ENCODE measurements at regions not wholly inside any gene's neighbourhood (a gene's known extent, or its start where the extent isn't known, plus 50 kb on each side); places are given as distances from the start of the nearest gene placed in this dataset.

DNA sequence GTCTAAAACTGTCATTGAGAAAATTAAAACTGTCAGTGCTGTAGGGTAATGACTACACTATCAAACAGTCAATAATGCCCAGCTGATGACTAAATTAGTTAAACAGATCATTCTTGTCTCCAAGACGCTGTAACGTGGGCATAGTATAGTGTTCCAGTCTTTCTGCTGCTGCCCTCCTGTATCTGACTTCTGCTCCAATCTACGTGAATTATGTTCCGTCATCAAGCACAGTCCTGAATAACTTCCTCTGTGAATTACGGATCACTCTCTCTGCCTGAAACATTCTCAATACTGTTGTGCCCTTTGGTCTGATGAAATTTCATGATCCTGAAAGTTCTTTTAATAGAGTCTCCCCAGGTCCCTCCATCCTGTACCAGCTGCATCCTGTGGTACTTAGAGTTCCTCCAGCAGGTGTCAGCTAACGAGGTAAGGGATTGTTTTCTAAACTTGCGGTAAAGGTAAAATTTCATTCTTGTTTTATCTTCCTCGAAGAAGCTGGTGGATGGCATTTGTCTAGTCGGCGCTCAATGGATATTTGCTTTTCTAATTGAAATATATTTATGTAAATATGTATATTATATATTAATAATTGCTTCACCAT, 393.5 kb upstream of the ADARB2 start:
- DNase-seq: no peak

DNA sequence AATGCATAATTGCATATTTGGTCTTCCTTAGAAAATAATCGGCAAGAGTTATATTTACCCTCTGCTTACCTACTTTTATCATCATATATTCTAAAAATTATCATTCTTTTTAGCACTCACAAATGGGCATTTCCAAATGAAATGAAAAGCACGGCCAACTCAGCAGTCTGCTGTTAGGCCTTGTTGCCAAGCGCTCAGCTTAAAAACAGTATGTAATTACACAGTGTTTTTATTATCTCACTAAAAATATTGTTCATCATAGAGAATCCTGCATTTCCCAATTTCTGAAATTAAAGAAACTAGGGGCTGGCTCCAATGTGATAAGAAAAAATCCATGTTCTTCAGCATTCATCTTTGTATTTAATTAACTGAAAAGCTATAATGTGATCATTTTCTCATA, 391.7 kb upstream of the ADARB2 start:
- no peak for DNase-seq

DNA sequence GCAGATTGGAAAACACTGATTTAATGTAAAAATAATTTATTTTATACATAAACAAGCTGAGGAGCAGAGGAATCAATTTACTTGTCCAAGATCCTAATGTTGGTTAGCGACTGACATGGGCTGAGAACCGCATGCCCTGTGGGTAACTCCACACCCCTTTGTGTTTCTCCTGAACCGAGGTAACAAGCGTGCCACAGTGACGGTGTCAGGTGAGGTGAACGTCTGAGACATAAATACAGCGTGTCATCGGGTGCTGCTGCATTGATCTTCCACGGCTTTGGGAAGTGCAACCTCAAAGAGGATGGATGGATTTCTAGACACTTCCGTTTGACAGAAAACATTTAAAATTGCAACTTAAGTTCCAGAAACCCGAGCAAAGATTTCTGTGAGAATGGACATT, 386.8 kb upstream of the ADARB2 start:
- no peak for DNase-seq

DNA sequence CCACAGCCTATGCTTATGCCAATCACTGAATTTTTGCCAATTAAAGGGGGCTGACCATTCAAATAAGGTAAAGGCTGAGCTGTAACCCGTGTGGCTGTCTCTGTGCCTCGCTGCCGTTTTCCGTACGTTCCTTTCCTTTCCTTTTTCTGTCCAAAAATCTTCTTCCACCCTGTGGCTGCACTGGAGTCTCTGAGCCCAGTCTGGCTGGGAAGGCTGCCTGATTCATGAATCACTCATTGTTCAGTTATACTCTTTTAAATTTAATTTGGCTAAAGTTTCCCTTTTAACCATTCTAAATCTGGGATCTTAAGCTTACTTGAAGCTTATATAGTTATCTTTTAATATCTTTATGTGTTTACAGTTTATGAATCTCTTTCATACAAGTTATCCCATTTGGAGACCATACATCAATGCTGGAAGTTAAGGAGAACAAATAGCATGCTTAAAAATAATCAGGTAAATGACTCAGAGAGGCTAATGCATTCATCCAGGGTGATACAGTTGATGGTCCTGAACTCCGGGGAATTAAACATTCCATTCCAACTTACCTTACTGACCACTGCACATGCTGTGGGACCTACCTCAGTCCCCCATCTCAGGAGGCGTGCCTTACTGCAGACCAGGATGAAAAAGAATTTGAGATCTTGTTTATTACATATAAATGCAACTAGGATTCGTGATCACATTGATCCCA, 385.3 kb upstream of the ADARB2 start:
- no peak for DNase-seq

DNA sequence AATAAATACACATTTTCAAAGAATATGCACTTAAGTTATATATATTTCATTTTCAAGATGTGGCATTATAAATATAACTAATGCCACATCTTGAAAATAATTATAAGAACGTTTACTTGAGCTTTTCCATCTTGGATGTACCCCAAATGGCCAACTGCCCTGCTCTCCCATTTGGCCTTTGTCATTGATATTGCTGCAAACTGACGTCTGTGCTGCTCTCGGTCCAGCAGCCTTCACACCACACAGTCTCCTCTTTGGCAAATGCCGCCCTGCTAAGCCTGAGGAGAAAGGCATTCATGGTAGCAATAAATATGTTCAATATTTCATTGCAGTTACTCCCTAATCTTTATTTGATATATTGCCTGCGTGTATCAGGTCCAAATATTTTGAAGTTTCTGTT, 384.6 kb upstream of the ADARB2 start:
- no peak for DNase-seq

DNA sequence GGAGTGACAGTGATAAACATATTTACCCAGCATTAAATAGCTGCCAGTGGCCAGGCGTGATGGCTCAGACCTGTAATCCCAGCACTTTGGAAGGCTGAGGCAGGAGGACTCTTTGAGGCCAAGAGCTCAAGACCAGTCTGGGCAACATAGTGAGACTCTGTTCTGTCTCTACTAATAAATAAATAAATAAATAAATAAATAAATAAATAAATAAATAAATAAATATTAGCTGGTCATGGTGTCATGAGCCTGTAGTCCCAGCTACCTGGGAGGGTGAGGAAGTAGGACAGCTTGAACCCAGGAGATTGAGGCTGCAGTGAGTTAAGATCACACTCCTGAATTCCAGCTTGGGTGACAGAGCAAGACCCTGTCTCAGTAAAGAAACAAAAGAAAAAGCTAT, 384.0 kb upstream of the ADARB2 start:
- no peak for DNase-seq

DNA sequence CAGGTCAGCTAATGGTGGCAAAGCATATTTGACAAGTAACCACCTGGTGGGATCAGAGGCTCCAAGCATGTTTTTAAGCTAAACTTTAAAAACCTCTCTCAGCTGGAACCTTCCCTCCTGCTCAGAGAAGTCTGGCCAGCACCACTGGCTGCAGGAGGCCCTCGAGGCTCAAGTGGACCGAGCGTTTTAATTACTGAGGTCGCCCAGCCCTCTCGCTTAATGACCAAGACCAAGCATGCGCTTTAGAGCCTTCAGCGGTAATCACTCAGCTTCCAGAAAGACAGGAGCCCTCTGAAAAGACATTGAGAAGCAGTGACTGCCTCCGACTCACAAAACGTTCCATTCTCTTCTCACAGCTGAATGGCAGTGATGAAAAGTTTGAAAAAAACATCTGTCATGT, 383.4 kb upstream of the ADARB2 start:
- no peak for DNase-seq

DNA sequence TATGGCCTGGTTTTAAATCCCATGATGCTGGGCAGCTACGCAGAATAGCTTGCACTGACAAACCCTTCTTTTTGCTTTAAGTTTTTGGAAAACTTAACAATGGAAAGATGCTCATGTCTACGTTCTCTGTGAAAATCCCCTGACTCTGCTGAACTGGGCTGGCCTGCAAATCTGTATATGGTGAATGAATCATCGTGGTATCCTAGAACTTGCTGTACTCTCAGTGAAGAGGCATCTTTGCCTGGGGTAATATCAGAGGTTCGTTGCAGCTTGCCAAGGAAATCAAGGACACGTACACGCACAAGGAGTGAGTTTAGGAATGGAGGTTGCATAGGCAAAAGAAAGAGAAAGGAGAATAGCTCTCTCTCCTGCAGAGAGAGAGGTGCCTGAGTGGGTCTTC, 382.0 kb upstream of the ADARB2 start:
- no peak for DNase-seq

DNA sequence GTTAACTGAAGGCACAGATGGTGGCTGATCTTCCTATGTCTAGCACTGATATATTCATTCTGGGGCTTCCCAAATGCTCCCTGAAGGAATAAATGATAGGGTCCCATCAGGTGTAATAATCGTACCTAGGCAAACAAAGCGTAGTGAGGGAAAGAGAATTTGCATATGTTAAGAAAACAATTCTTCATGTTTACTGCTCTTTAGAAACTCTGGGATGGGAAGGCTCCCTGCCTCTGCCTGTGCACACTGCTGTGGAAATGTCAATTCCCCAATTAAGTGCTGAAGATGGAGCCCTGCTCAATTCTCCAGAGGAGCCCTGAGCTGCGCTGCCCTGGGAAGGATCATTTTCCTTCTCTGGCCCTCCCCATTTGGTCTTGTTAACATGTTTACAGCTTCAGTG, 380.9 kb upstream of the ADARB2 start:
- DNase-seq: no peak

DNA sequence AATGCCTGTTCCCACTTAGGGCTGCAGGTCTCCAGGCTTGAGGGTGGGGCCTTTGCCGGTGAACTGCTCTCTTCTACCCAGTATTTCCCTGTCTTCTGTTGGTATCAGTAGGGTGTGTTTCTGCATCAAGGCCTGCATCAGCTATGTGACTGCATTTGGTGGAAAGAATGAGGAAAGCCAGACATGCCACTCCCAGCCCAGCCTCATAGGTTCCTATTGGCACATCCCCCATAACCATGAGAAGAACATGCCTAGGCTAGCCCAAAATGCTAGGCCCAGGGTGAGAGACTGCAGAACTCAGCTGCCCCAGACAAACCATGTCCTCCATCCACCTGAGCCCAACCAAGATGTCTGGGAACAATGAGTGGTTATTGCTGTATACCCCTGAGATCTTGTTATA, 380.3 kb upstream of the ADARB2 start:
- no peak for DNase-seq

DNA sequence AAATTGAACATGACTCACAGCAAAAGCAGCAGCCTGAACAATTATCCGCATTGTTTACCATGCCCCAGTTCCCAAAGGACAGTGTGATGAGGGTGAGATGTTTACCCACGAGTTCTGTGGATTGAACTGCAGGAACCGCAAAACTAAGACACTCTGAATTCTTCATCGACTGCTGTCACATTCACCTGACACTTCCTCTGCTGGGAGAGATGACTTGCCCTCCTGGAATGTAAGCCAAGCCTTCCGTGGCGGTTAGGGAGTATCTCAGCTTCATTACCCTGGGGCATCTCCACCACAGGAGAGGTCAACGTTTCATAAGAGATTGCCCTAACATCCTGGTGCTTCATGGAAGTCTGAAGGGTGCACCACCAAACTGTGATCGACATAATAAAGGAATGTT, 374.6 kb upstream of the ADARB2 start:
- DNase-seq: no peak

DNA sequence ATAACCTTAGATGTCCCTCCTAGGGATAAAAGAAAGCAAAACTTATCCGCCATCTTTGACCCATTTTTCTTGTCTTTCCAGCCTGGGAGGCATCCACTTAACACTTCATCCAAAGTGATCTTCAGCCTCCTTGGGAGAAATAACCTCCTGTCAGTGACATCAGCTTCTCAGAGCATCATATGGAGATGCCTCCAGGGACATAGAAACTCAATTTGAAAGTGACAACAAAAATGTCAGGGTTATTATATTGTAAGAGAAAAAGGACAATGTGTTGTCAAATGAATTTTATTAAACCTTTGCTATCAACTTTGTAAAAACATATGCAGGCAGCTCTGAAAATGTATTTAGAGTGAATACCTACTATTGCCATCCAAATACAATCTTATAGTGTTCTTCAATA, 371.2 kb upstream of the ADARB2 start:
- DNase-seq: no peak

DNA sequence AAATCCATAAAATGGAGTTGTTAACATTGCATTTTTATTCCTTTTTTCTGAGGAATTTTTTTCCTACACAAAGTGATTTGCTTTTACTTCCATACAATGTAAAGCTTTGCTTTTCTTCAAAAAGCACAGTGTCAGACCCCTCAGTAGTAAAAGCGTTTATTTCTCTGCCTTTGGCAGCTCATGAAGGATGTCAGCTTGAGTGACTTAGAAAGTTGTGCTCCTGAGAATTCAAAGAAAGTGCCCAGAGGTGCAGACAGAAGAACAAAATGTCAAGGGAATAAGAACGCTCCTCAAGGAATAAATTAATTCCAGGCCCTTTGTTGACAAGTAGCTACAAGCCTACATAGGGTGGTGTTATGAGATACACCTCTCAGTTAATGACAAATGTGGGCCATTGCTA, 369.3 kb upstream of the ADARB2 start:
- DNase-seq: no peak

DNA sequence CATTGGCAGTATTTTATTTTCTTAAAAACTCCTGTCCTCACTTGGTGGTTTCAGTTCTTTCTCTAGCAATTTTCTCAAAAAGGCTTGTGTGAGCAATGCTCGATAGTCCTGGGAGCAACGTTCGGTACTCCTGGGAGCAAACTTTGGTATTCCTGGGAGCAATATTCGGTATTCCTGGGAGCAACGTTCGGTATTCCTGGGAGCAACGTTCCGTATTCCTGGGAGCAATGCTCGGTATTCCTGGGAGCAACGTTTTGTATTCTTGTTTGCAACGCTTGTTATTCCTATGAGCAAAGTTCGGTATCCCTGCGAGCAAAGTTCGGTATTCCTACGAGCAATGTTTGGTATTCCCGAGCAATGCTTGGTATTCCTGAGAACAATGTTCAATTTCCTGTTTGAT, 362.0 kb upstream of the ADARB2 start:
- DNase-seq: no peak

DNA sequence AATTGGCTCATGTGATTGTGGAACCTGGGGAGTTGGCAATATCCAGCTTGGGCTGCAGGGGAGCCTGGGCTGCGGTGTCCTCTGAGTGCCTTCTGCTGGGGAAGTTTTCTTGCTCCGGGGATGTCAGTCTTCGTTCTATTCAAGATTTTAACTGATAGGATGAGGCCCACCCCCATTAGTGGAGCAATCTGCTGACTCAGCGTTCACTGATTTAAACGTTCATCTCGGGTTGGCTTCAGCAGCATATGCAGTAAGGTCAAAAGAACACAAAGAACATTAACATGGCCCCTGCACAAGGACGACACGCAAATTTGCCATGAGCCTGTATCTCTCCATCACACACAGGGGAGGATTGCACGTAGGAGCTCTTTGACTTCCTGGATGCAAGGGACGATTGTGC, 360.6 kb upstream of the ADARB2 start:
- DNase-seq: no peak

DNA sequence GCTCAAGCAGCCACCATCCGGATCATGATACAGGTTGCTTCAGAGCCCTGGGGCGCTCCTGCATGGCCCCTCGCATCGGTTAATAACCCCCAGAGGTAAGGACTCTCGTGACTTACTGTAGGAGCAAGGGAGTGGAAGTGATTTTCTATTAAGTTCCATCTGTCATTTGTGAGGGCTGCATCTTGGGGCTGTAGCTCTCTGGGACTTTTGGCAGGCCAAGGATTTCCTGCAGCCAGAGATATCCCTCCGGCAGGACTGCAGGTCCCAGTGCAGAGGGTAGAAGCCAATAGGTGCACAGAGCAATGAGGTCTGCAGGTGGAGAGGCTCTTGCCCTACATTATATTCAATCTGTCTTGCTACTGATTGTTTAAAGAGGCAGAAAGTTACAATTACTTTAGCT, 356.8 kb upstream of the ADARB2 start:
- no peak for DNase-seq

DNA sequence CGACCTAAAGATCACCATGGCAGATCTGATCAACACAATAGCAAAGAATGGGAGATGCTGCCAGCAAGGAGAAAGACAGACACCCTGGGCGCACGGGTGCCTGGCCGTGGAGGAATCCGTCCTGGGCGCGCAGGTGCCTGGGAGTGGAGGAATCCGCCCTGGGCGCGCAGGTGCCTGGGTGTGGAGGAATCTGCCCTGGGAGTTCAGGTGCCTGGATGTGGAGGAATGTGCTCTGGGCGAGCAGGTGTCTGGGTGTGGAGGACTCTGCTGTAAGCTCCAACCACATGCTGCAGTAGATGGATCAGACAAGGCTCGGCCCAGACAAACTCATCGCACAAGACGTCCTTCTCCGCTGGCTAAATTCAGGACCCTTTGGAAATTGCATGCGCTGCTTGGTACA, 346.3 kb upstream of the ADARB2 start:
- DNase-seq: no peak

DNA sequence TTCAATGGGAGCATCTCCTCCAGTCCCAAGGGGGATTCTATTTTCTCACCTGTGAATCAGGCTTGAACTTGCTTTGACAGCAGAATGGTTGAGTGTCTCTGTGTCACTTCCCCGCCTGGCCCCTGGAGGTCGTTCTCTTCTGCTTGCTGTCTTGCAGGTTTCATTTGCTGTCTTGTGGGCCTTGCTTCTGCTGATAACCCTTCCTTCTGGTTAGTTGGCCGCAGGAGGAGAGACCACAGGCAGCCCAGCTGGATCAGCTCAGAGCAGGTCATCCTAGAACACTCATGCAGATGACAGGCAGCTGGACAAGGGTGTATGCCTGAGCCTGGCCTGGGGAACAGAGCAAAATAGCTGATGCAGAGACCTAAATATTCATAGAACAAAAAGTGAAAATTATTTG, 344.2 kb upstream of the ADARB2 start:
- no peak for DNase-seq

DNA sequence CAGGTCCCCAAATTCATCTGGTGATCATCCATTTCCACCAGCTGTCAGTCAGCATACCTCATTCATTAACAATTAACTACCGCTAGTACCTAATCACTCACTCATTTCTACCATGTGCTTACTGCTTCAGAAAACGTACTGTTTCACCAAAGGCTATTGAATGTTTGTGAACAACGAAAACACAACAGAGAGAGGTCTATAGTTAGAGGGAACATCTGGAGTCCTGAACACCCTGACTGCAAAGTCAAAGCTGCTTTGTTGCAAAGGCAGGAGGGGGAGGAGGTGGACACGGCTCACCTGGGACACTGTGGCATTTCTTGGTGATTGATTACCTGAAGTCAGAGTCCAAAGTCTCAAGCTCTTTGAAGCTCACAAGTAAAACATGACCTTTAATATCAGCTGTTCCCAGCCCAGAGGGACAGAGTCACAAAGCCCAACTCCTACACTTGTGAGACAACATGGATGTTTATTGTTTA, 342.3 kb upstream of the ADARB2 start:
- no peak for DNase-seq

DNA sequence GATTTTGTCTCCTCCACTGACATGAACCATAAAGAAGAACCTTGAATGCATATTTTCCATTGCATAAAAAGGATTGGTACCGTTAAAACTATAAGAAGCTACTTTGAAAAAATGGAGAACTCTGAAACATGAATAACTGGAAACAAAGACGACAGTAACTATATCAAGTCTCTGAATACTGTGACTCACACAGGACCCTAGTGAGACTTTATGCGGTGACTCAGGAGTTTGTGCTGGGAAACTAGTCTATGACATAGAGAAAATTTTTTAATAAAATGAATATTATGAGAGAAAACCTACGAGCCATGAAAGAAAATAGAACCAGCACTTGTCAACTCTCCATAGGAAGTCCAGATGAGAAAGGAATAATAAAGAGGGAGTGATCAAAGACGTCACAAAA, 339.9 kb upstream of the ADARB2 start:
- DNase-seq: no peak

DNA sequence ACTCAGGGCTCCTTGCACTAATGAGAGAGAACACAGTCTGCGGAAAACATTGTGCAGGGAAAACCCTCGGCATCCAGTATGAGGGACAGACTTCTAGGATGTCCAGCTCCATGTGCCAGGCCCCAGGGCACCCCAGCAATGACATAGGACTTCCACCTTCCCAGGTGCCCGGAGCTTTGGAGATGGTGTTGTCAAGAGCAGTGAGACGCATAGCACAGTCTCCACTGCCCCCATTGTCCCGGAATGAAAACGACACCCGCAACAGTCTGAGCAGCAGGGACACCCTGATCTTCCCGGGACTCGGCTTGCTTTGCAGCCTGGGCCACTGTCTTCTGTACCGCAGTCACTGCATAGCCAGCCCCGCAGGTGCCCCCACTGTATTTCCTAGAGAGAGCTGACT, 339.2 kb upstream of the ADARB2 start:
- DNase-seq: no peak

DNA sequence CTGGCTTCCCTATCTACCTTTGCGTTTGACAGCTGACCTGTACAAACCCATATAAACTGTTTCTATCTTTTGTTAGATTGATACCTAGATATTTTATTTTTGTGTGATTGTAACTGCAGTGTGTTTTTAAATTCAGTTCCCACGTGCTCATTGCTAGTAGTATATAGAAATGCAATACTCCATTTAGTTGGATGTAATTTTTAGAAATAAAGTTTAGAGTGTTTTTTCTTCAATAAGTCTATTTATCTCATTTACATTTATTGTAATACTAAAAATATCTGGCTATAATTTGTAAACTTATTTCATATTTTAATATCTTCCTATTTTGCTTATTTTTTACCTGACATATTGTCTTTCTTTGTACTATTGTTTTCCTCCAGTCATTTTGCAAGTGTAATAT, 329.7 kb upstream of the ADARB2 start:
- DNase-seq: no peak

DNA sequence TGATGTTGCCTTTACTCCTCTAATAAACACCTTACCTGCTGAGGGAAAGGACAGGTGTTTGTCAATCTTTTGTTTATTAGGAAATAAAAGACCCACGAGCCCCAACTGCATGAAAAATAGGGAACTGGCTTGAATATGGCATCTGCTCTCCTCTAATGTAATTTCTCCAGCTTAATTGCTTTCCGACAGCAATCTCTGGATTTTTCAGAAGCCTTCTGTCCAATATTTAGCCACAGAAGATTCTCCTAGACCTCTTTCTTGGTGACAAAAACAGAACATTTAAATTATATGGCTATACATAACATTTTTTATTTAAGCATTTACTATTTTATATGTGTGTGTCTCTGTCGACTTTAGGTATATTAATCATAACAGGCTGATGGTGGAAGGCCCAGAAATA, 317.4 kb upstream of the ADARB2 start:
- DNase-seq: no peak

DNA sequence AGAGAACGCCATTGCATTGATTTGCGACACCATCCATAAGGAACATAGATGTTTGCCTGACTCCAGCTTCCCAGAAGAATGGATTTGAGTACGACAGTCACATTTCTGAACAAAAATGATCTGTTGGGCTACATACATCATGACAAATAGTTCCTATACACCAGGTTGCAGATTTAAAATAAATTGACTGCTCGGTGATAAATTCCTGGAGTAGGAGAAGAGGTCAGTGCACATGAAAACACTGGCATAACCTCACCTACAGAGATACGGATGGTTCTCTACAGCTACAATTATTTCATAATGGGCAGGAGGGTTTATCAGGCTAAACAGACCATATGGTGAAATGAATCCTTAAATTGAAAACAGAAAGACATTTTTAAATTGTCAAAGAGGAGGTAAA, 316.5 kb upstream of the ADARB2 start:
- no peak for DNase-seq

DNA sequence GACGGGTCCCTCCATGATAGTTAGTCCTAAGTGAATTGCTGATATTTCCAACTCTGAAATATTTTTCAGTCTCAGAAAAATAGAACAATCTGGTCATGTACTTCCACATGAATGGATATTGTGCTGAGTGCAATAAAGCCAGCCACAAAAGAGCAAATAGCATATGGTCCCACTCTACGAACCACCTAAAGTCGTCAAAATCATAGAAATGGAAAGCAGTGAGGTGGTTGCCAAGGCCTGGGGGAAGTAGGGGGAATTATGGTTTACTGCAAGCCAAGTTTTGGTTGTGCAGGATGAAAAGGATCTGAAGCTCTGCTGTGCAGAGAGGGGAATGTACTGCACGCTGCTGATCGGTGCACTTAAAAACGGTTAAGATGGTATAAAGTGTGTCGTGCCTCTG, 313.8 kb upstream of the ADARB2 start:
- DNase-seq: no peak
